ENCODE measurements at regions not wholly inside any gene's neighbourhood (a gene's known extent, or its start where the extent isn't known, plus 50 kb on each side); places are given as distances from the start of the nearest gene placed in this dataset.

DNA sequence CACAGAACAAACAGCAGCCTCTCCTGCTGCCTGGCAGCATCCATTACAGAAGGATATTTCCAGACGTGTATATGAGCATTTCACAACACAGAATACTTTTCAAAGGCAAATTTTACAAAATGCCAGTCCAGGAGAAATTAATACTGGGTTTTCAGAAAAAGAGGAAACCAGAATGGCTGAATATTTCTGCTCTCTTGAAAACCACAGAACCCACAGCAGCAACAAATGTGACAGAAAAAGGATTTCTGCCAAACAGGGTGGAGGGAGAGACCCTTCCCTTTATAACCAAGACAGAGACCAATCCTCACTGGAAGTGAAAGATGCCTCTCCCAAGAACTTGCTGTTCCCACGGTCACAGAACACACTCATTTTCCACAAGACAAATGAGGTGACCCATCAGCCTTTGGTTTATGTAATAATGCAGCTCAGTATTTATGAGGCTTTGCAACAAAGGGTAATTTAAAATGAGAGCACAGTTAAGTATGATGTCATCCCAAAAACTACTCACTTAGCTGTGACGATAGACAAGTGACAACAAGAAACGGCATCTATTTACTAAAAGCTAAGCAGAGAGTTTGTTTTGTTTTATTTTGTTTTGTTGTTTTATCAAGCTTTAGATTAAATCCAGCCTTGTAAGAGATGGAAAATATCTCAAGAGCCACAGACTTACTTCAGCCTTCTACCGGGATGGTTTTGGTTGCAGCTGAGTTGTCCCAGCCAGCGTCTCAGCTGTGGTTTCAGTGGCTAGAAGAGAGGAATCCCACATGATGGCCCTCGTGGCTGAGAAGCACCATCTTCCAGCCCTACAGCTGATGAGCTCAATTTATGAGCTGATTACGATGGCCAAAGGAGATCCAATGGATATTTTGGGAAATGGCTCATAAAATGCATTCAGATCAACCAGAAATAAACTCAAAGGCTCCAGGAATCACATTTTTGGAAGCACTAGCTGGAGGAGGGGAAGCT, 249.3 kb upstream of the AGAP1 start:
- DNase-seq (ENCODE audit: low read depth) = no peak
- H3K4me3 ChIP-seq (ENCODE audit: low read depth, low read length) = no peak overlapping the region
- TF ChIP-seq CTCF (conservative IDR thresholded peaks at IDR 0.05; ENCODE audit: low read depth, low read length) = no peak

GRCh38 chr2:235247001-235247400, 246.8 kb upstream of the AGAP1 start:
- TF ChIP-seq CTCF (conservative IDR thresholded peaks at IDR 0.05; ENCODE audit: low read depth, low read length) = no peak
- H3K4me3 ChIP-seq (ENCODE audit: low read depth, low read length) = no peak overlapping the region
- no peak for DNase-seq (ENCODE audit: low read depth)

DNA sequence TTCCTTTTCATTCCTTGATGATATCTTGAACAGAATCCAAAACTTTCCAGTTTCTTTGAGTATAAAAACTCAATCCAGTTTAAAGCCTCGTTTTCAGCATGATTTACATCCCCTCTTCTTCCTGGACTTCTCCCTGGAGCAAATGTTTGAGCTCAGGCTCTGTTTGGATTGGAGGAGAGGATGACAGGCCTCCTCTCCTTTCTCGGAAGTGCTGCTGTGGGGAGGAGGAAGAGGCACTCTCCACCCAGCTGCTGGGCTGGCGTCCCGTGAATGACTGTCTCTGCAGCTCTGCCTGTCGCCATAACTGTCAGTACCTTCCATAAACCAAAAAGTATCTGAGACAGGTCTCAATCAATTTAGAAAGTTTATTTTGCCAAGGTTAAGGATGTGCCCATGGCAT, 238.2 kb upstream of the AGAP1 start:
- no peak for DNase-seq (ENCODE audit: low read depth)
- no peak for TF ChIP-seq CTCF (conservative IDR thresholded peaks at IDR 0.05; ENCODE audit: low read depth, low read length)
- H3K4me3 ChIP-seq (ENCODE audit: low read depth, low read length) = no peak overlapping the region

GRCh38 chr2:235257590-235257989, 236.3 kb upstream of the AGAP1 start:
- no peak for DNase-seq (ENCODE audit: low read depth)
- no peak for TF ChIP-seq CTCF (conservative IDR thresholded peaks at IDR 0.05; ENCODE audit: low read depth, low read length)
- H3K4me3 ChIP-seq (ENCODE audit: low read depth, low read length) = no peak overlapping the region

DNA sequence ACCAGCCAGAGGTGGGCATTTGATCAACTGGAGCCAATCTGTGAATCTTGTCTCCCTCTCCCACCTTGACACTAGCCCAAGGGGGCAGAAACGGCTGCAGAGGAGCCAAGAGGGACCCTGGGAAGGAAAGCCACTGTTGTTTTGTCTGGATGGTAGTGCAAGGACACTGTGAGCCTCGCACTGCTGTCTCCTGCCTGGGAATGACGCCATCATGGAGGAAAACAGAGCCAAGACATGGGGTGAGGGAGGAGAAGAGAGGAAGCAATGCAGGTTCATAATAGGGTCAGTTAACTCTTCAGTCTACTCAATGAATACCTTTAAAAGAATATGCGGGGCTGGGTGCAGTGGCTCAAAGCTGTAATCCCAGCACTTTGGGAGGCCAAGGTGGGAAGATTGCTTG, 231.1 kb upstream of the AGAP1 start:
- H3K4me3 ChIP-seq (ENCODE audit: low read depth, low read length) = no peak overlapping the region
- no peak for TF ChIP-seq CTCF (conservative IDR thresholded peaks at IDR 0.05; ENCODE audit: low read depth, low read length)
- no peak for DNase-seq (ENCODE audit: low read depth)

DNA sequence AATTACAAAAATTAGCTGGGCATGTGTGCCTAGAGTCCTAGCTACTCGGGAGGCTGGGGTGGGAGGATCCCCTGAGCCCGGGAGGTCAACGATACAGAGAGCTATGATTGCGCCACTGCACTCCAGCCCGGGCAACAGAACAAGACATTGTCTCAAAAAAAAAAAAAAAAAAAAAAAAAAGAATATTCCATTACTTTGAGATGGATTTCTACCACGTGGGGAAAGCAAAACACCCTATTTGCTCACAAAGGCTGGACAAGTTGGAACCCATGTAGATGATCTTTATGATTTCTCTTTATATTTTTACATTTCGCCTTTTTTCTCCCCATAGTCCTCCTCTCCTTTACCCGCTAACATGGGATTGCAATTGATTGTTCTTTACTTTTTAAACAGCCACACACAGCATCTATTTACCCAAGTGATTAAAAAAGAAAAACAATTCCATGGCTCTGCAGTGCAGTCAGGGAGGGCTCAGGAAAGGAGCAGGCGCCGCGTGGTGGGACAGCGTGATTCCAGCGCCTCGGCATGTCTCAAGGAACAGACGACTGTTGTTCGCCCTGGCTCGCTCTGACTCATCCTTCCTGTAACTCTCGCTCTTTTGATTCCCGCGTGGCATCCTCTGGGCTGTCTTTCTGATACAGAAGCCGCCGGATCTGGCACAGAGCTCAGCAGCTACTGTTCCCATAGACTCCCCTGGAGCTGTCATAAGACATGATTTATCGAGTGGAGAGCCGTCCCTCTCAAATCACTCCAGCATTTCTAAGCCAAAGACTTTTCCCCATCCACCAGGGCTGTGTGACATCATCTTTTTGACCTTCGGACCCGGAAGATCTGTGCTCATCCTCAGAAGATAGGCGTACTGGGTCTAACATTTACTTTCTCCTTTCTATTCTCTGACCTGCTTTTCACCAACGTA, 230.4 kb upstream of the AGAP1 start:
- peak overlapping the region; percentile 29 for H3K4me3 ChIP-seq (ENCODE audit: low read depth, low read length)
- no peak for TF ChIP-seq CTCF (conservative IDR thresholded peaks at IDR 0.05; ENCODE audit: low read depth, low read length)

More for the DNA sequence above, 230.4 kb upstream of the AGAP1 start:
- DNase-seq (ENCODE audit: low read depth) = peak; percentile 94

All from choroid plexus epithelial cell (primary cell).